Activated T-cell treated with anti-CD3 and anti-CD28 coated beads, Interleukin-2, amount 50 U/mL, for 72 hours (primary cell): ENCODE measurements at regions not wholly inside any gene's neighbourhood (a gene's known extent, or its start where the extent isn't known, plus 50 kb on each side); places are given as distances from the start of the nearest gene placed in this dataset.

ENCODE experiments used
- ATAC-seq, 2 donors: fragments of 150-1000 bp; cut with Tn5 transposase; replicated peaks in 1 of 2; 2 replicates each; pipeline ENCODE4 v1.10.0; 2021; ENCODE audit warnings: moderate library complexity in 2 of 2, mild to moderate bottlenecking in 1 of 2
- DNase-seq, 2 donors: peaks; one replicate each; pipeline ENCODE4 v3.0.0; 2021 to 2022; ENCODE audit warnings: mixed read lengths in 1 of 2
- H3K27ac Mint-ChIP-seq: one replicate; pipeline ENCODE4 v1.8.0; 2022; ENCODE audit warnings: mild to moderate bottlenecking, moderate library complexity, mixed read lengths
- H3K27me3 Mint-ChIP-seq: one replicate; pipeline ENCODE4 v1.8.0; 2022; ENCODE audit warnings: low read depth, mixed read lengths
- H3K36me3 Mint-ChIP-seq, 2 donors: one replicate each; pipeline ENCODE4 v1.8.0; 2022; ENCODE audit warnings: mixed read lengths in 2 of 2, mild to moderate bottlenecking in 1 of 2; ENCODE audit not compliant: insufficient read depth in 2 of 2
- H3K4me1 Mint-ChIP-seq: one replicate; pipeline ENCODE4 v1.8.0; 2022; ENCODE audit warnings: low read depth, mixed read lengths
- H3K4me3 Mint-ChIP-seq, 2 donors: one replicate each; pipeline ENCODE4 v1.8.0; 2022; ENCODE audit warnings: mild to moderate bottlenecking in 2 of 2, mixed read lengths in 2 of 2, moderate library complexity in 2 of 2
- H3K9me3 Mint-ChIP-seq, 2 donors: one replicate each; pipeline ENCODE4 v1.8.0; 2022; ENCODE audit warnings: mixed read lengths in 2 of 2

DNA sequence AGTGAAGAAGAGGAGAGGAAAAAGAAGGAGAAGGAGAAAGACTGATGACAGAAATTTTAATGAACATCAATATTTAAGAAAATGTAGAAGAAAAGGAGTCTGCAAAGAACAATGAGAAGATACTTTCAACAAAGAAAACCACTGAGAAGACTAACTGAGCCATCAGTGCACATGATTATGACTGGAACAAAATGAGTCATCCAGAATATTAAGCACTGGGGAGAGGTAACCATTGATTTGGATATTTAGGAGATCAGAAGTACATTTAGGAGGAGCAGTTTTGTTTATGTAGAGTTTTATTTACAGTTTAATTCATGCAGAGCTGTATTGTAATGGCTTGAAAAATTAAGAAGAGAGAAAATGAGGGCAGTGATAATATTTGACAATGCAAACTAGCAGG, 159.1 kb downstream of the C12orf50 start:
- H3K27ac Mint-ChIP-seq: peak overlapping the region; percentile 56
- ATAC-seq: no peak

DNA sequence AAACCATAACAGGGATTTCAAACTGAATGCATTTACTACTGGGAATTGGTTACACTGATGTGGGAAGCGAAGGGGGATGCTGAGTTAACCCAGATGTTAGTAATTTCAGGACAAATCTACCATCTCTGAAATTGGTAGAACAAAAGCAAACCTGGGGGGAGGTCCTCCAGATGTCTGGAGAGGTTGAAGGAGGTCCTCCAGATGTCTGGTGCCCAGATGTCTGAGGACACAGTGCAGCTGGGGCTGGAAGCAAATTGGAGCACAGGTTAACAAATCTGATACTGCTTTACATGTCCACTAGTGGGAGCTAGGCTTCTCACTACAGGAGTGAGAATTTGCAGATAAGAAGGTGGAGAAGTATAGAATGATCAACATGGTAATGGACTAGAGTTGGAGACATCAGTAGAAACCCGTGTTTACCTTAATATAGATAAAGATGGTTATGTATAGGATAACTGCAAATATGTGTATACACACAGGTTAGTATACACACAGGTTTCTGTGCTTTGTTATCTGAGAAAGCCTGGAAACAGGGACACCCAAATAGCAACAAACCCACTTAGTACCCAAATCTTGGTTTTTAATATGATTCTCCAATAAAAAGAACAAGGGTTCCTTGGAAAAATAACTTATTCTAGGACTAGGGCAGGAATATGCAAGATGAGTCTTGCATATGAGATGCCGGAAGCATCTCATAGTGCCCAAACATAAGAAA, 162.5 kb downstream of the C12orf50 start:
- DNase-seq (no peak), ATAC-seq (no peak)
- Mint-ChIP-seq H3K27me3 (no peaks in the 10 kb centered on the region), H3K4me3 (no peak overlapping the region), H3K4me1 (no peaks in the 10 kb centered on the region), H3K27ac (no peak overlapping the region), H3K36me3 (no peaks in the 10 kb centered on the region), H3K9me3 (no peaks in the 10 kb centered on the region)

More for the DNA sequence above, 159.1 kb downstream of the C12orf50 start:
- Mint-ChIP-seq H3K4me3 (no peak overlapping the region), H3K36me3 (no peaks in the 10 kb centered on the region), H3K4me1 (no peaks in the 10 kb centered on the region), H3K27me3 (no peaks in the 10 kb centered on the region), H3K9me3 (peaks cover 0 to 2% of the 10 kb centered on the region in 2 donors)
- DNase-seq: no peak

GRCh38 chr12:87861791-87862190, 167.4 kb downstream of the C12orf50 start:
- H3K9me3 Mint-ChIP-seq: no peaks in the 10 kb centered on the region
- no peaks in the 10 kb centered on the region for H3K27me3 Mint-ChIP-seq
- no peaks in the 10 kb centered on the region for H3K4me1 Mint-ChIP-seq
- no peaks in the 10 kb centered on the region for H3K36me3 Mint-ChIP-seq
- ATAC-seq (no peak), DNase-seq (no peak)
- no peak overlapping the region for H3K4me3 Mint-ChIP-seq
- no peak overlapping the region for H3K27ac Mint-ChIP-seq

GRCh38 chr12:87853448-87854003, 175.7 kb downstream of the C12orf50 start:
- Mint-ChIP-seq H3K9me3 (no peaks in the 10 kb centered on the region), H3K36me3 (no peaks in the 10 kb centered on the region), H3K4me3 (no peak overlapping the region), H3K27me3 (no peaks in the 10 kb centered on the region), H3K4me1 (no peaks in the 10 kb centered on the region), H3K27ac (no peak overlapping the region)
- ATAC-seq (no peak), DNase-seq (no peak)

DNA sequence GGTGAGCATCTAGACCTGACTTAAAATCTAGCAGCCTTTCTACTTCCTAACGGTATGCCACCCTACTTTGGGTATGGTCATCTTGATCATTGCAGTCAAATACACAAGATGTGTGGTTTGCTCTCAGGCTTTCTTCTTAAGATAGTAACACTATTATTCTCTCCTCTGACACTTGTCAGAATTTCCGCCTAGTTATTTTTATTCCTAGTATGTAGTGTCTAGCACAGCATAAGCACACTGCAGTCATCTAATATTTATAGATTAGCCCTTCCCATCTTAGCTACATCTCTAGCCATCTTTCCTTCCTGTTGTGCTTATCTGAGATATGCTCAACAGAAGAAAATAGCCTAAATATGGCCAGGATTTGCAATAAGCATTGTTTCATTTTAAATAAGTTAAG, 180.1 kb downstream of the C12orf50 start:
- H3K4me3 Mint-ChIP-seq: no peak overlapping the region
- H3K27ac Mint-ChIP-seq: no peak overlapping the region
- H3K27me3 Mint-ChIP-seq: no peaks in the 10 kb centered on the region
- H3K9me3 Mint-ChIP-seq: no peaks in the 10 kb centered on the region
- ATAC-seq (no peak), DNase-seq (no peak)
- no peaks in the 10 kb centered on the region for H3K4me1 Mint-ChIP-seq
- H3K36me3 Mint-ChIP-seq: no peaks in the 10 kb centered on the region

DNA sequence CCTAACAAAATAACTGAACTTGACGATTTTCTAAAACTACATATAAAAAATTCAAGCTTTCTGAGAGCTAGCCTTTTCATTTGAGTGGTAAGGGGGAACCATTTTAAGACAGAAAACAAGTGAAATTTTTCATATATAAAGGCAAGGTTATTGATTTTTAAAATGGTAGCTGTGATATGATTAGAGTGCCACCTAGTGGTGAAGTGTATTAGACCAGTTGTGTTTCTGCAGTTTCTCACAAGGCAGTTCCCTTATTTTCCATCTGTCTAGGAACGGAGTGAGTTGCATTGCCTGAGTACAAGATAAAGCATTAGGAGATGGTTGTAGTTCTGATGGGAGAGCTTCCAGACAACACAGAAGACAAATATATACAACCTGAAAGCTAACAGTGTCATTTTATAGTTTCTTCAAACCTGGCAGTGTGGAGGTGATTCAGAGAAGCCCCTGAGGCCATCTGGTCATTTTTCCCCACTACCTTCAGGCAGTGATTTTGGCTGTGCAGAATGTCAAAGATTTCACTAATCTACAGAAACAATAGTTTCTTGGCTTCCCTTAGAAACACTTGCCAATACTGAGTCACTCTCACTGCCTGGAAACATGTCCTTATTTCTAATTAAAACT, 180.8 kb downstream of the C12orf50 start:
- no peak overlapping the region for H3K4me3 Mint-ChIP-seq
- no peak overlapping the region for H3K27ac Mint-ChIP-seq
- H3K36me3 Mint-ChIP-seq: no peaks in the 10 kb centered on the region
- ATAC-seq (no peak), DNase-seq (peak in 1 of 2 donors; percentile 7)
- H3K4me1 Mint-ChIP-seq: no peaks in the 10 kb centered on the region
- H3K27me3 Mint-ChIP-seq: no peaks in the 10 kb centered on the region
- H3K9me3 Mint-ChIP-seq: no peaks in the 10 kb centered on the region

DNA sequence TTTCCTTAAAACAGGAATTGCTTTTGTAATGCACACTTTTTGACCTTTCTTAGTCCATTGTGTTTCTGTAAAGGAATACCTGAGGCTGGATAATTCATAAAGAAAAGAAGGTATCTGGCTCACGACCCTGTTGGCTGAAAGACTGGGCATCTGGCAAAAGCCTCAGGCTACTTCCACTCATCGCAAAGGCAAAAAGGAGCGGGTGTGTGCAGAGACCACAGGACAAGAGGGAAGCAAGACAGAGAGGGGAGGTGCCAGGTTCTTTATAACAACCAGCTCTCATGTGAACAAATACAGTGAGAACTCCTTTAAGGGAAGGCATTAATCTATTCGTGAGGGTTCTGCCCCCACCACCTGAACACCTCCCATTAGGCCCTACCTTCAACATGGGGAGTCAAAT, 182.1 kb downstream of the C12orf50 start:
- H3K4me3 Mint-ChIP-seq: no peak overlapping the region
- no peaks in the 10 kb centered on the region for H3K9me3 Mint-ChIP-seq
- ATAC-seq (no peak), DNase-seq (no peak)
- H3K36me3 Mint-ChIP-seq: no peaks in the 10 kb centered on the region
- no peak overlapping the region for H3K27ac Mint-ChIP-seq
- H3K4me1 Mint-ChIP-seq: no peaks in the 10 kb centered on the region
- no peaks in the 10 kb centered on the region for H3K27me3 Mint-ChIP-seq

GRCh38 chr12:87846045-87846444, 183.2 kb downstream of the C12orf50 start:
- no peak overlapping the region for H3K4me3 Mint-ChIP-seq

GRCh38 chr12:87841935-87842334, 187.3 kb downstream of the C12orf50 start:
- Mint-ChIP-seq H3K4me3 (no peak overlapping the region), H3K9me3 (no peaks in the 10 kb centered on the region), H3K4me1 (no peaks in the 10 kb centered on the region), H3K27ac (no peak overlapping the region), H3K27me3 (no peaks in the 10 kb centered on the region), H3K36me3 (no peaks in the 10 kb centered on the region)
- ATAC-seq (no peak), DNase-seq (no peak)

More at GRCh38 chr12:87846045-87846444, 183.2 kb downstream of the C12orf50 start:
- Mint-ChIP-seq H3K27me3 (no peaks in the 10 kb centered on the region), H3K9me3 (no peaks in the 10 kb centered on the region), H3K4me1 (no peaks in the 10 kb centered on the region), H3K27ac (no peak overlapping the region), H3K36me3 (no peaks in the 10 kb centered on the region)
- DNase-seq (no peak), ATAC-seq (no peak)

DNA sequence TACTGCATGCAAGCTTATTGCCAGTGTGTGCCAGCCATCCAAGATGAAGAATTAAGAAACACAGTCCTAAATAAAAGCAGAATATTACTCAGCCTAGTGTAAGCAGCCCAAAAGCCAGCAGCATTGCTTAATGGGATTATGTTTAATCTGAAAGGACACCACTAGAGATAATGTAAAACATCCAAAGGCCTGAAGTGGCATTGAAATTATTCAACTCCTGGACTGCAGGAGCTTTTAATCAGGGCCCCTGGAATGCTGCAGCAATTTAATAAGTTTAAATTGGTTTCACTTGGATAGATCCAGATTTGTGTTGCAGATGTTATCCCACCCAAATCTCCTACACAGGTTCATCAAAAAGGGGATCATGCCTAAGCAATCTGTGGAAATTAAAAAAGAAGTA, 193.0 kb downstream of the C12orf50 start:
- H3K36me3 Mint-ChIP-seq: no peaks in the 10 kb centered on the region
- peaks cover 0 to 2% of the 10 kb centered on the region in 2 donors for H3K9me3 Mint-ChIP-seq
- no peak overlapping the region for H3K27ac Mint-ChIP-seq
- H3K4me3 Mint-ChIP-seq: no peak overlapping the region
- no peaks in the 10 kb centered on the region for H3K4me1 Mint-ChIP-seq
- no peaks in the 10 kb centered on the region for H3K27me3 Mint-ChIP-seq
- no peak for DNase-seq
- no peak for ATAC-seq

DNA sequence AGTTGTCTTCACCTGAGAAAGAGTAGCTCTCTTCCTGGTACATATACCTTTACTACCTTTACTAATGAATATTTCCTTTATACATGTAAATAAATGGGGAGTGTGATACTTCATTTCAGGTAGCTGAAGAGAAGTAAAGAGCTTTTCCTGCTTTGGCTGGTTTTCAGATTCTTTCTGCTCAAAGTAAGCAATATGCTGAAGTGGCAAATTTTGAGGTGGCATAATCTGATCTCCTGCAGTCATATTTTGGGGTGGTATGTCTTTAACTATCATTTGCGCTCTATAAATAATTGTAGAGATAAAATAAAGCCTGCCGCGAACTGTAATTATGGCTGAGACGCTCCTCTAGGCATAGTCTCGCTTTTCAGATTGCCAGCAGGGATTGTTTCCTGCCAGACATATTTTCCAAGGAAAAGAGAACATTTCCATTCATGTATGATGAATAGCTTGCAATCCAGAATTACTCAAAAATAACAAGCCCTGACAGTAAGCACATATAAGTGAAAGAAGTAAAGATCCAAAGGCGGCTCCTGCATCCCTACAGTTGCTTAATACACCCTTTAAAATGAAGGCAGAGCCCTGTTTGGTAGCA, 200.7 kb downstream of the C12orf50 start:
- no peak for ATAC-seq
- Mint-ChIP-seq H3K4me3 (no peak overlapping the region), H3K4me1 (no peaks in the 10 kb centered on the region), H3K27me3 (no peaks in the 10 kb centered on the region), H3K36me3 (no peaks in the 10 kb centered on the region), H3K9me3 (peaks cover 0 to 2% of the 10 kb centered on the region in 2 donors), H3K27ac (no peak overlapping the region)
- no peak for DNase-seq

- no peaks in the 10 kb centered on the region for H3K4me1 Mint-ChIP-seq
- H3K4me3 Mint-ChIP-seq: no peak overlapping the region
Measured at GRCh38 chr12:87827638-87828264, 201.4 kb downstream of the C12orf50 start.

DNA sequence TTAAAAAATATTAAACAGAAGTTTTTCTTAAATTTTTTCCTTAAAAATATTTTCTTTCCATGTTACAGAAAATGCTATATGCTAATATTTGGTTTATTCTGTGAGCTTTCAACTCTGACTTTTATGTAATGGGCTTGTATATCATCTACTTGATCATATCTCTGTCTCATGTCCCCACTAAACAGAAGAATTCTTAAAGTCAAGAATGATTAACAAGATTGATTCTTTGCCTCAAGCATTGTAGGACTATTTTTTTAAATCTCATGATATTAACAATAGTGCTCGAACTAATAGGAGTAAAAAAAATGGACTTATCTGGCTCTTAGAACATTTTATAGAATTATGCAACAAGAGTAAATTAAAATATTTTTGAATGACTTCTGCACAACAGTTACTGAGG, 206.3 kb downstream of the C12orf50 start:
- ATAC-seq: no peak
- H3K27ac Mint-ChIP-seq: no peak overlapping the region
- H3K36me3 Mint-ChIP-seq: no peaks in the 10 kb centered on the region
- H3K9me3 Mint-ChIP-seq: no peaks in the 10 kb centered on the region
- H3K4me3 Mint-ChIP-seq: no peak overlapping the region
- DNase-seq: no peak
- no peaks in the 10 kb centered on the region for H3K4me1 Mint-ChIP-seq
- peaks cover 4% of the 10 kb centered on the region for H3K27me3 Mint-ChIP-seq

More at GRCh38 chr12:87827638-87828264, 201.4 kb downstream of the C12orf50 start:
- DNase-seq (no peak), ATAC-seq (no peak)
- Mint-ChIP-seq H3K9me3 (peaks cover 0 to 2% of the 10 kb centered on the region in 2 donors), H3K27ac (no peak overlapping the region), H3K27me3 (no peaks in the 10 kb centered on the region), H3K36me3 (no peaks in the 10 kb centered on the region)
